GM23338 (cell line): ENCODE measurements at regions not wholly inside any gene's neighbourhood (a gene's known extent, or its start where the extent isn't known, plus 50 kb on each side); places are given as distances from the start of the nearest gene placed in this dataset.

ENCODE experiments used
- CREB1 ChIP-seq: fragments of 250-450 bp; sonication (Bioruptor Pico); IDR thresholded peaks from 2 replicates; pipeline ENCODE4 v1.5.0; 2020; ENCODE audit warnings: low read depth, mild to moderate bottlenecking, moderate library complexity
- EZH2 ChIP-seq: fragments of 200-600 bp; sonication (generic); IDR thresholded peaks from one replicate; pipeline ENCODE4 v1.8.0; 2017; ENCODE audit warnings: antibody characterized with exemption, mild to moderate bottlenecking, low read depth; ENCODE audit not compliant: unreplicated experiment
- EZH2phosphoT487 ChIP-seq: fragments of 200-600 bp; sonication (generic); IDR thresholded peaks from one replicate; pipeline ENCODE4 v1.8.1; 2018; ENCODE audit warnings: antibody characterized with exemption; ENCODE audit not compliant: unreplicated experiment
- JUNB ChIP-seq: IDR thresholded peaks from one replicate; pipeline ENCODE4 v1.6.1; 2016; ENCODE audit warnings: antibody characterized with exemption; ENCODE audit not compliant: unreplicated experiment
- POLR2AphosphoS5 ChIP-seq: IDR thresholded peaks from 2 replicates; pipeline ENCODE4 v1.6.1; 2016; ENCODE audit warnings: antibody characterized with exemption, low read depth
- ZNF331 ChIP-seq: fragments of 250-450 bp; sonication (Bioruptor Pico); IDR thresholded peaks from 2 replicates; pipeline ENCODE4 v1.5.0; 2020; ENCODE audit warnings: low read depth, mild to moderate bottlenecking, moderate library complexity
- TF ChIP-seq, protein P1 (sequence below), 2 experiments: fragments of 200-600 bp in 1 of 2; sonication (generic) in 1 of 2; conservative IDR thresholded peaks; 2 replicates each; pipeline versions ENCODE4 v1.5.1 to v1.6.1; 2016 to 2017; ENCODE audit warnings: antibody characterized with exemption in 2 of 2, low read depth in 2 of 2, mild to moderate bottlenecking in 2 of 2, moderate library complexity in 1 of 2
- TF ChIP-seq, protein P2 (sequence below): IDR thresholded peaks from one replicate; pipeline ENCODE4 v1.6.1; 2018; ENCODE audit warnings: antibody characterized with exemption; ENCODE audit not compliant: unreplicated experiment

DNA sequence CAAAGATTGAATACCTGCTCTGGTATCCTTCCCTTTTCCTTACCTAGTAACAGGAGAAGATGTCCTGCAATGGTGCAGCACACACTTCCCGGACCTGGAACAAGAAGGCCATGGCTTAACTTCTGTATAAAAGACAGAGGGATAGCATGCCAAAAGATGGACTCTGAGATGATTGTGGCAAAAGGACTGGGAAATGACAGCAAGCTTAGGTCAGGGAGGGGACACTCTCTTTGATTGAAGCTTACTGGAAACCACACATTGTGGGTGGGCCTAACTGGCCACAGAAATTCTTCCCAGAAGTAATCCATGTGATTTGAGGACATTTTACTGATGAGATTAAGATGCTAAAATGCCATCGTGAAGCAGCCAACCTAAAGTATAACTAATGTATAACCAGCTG lies 71.0 kb upstream of the OTUD4 start:
- TF ChIP-seq EZH2 (no peak), POLR2AphosphoS5 (no peak), JUNB (no peak), ZNF331 (no peak), EZH2phosphoT487 (no peak), CREB1 (CRISPR knock-in tag) (no peak)
- TF ChIP-seq, protein P1, sequence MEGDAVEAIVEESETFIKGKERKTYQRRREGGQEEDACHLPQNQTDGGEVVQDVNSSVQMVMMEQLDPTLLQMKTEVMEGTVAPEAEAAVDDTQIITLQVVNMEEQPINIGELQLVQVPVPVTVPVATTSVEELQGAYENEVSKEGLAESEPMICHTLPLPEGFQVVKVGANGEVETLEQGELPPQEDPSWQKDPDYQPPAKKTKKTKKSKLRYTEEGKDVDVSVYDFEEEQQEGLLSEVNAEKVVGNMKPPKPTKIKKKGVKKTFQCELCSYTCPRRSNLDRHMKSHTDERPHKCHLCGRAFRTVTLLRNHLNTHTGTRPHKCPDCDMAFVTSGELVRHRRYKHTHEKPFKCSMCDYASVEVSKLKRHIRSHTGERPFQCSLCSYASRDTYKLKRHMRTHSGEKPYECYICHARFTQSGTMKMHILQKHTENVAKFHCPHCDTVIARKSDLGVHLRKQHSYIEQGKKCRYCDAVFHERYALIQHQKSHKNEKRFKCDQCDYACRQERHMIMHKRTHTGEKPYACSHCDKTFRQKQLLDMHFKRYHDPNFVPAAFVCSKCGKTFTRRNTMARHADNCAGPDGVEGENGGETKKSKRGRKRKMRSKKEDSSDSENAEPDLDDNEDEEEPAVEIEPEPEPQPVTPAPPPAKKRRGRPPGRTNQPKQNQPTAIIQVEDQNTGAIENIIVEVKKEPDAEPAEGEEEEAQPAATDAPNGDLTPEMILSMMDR (conservative IDR thresholded peaks at IDR 0.05; ENCODE audit: low read depth in 2 of 2): no peak
- TF ChIP-seq, protein P2, sequence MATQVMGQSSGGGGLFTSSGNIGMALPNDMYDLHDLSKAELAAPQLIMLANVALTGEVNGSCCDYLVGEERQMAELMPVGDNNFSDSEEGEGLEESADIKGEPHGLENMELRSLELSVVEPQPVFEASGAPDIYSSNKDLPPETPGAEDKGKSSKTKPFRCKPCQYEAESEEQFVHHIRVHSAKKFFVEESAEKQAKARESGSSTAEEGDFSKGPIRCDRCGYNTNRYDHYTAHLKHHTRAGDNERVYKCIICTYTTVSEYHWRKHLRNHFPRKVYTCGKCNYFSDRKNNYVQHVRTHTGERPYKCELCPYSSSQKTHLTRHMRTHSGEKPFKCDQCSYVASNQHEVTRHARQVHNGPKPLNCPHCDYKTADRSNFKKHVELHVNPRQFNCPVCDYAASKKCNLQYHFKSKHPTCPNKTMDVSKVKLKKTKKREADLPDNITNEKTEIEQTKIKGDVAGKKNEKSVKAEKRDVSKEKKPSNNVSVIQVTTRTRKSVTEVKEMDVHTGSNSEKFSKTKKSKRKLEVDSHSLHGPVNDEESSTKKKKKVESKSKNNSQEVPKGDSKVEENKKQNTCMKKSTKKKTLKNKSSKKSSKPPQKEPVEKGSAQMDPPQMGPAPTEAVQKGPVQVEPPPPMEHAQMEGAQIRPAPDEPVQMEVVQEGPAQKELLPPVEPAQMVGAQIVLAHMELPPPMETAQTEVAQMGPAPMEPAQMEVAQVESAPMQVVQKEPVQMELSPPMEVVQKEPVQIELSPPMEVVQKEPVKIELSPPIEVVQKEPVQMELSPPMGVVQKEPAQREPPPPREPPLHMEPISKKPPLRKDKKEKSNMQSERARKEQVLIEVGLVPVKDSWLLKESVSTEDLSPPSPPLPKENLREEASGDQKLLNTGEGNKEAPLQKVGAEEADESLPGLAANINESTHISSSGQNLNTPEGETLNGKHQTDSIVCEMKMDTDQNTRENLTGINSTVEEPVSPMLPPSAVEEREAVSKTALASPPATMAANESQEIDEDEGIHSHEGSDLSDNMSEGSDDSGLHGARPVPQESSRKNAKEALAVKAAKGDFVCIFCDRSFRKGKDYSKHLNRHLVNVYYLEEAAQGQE: no peak
